Fibroblast of mammary gland (primary cell): ENCODE measurements at regions not wholly inside any gene's neighbourhood (a gene's known extent, or its start where the extent isn't known, plus 50 kb on each side); places are given as distances from the start of the nearest gene placed in this dataset.

ENCODE experiments used
- DNase-seq: peaks from one replicate; pipeline ENCODE4 v3.0.0-alpha.2; 2010; ENCODE audit warnings: low read depth
- H3K4me3 ChIP-seq: 2 replicates; pipeline ENCODE4 v1.5.1; 2011; ENCODE audit warnings: low read depth, mild to moderate bottlenecking, low read length, moderate library complexity; ENCODE audit not compliant: control insufficient read depth
- TF ChIP-seq, protein P1 (sequence below): conservative IDR thresholded peaks from 2 replicates; pipeline ENCODE4 v1.5.1; 2011; ENCODE audit warnings: low read depth, low read length, inconsistent platforms; ENCODE audit not compliant: control insufficient read depth, insufficient read depth

- TF ChIP-seq, protein P1, sequence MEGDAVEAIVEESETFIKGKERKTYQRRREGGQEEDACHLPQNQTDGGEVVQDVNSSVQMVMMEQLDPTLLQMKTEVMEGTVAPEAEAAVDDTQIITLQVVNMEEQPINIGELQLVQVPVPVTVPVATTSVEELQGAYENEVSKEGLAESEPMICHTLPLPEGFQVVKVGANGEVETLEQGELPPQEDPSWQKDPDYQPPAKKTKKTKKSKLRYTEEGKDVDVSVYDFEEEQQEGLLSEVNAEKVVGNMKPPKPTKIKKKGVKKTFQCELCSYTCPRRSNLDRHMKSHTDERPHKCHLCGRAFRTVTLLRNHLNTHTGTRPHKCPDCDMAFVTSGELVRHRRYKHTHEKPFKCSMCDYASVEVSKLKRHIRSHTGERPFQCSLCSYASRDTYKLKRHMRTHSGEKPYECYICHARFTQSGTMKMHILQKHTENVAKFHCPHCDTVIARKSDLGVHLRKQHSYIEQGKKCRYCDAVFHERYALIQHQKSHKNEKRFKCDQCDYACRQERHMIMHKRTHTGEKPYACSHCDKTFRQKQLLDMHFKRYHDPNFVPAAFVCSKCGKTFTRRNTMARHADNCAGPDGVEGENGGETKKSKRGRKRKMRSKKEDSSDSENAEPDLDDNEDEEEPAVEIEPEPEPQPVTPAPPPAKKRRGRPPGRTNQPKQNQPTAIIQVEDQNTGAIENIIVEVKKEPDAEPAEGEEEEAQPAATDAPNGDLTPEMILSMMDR: no peak
- no peak for DNase-seq
- no peak overlapping the region for H3K4me3 ChIP-seq
These were observed 975.6 kb downstream of the BRD1 start for GRCh38 chr22:48851933-48852549.

DNA sequence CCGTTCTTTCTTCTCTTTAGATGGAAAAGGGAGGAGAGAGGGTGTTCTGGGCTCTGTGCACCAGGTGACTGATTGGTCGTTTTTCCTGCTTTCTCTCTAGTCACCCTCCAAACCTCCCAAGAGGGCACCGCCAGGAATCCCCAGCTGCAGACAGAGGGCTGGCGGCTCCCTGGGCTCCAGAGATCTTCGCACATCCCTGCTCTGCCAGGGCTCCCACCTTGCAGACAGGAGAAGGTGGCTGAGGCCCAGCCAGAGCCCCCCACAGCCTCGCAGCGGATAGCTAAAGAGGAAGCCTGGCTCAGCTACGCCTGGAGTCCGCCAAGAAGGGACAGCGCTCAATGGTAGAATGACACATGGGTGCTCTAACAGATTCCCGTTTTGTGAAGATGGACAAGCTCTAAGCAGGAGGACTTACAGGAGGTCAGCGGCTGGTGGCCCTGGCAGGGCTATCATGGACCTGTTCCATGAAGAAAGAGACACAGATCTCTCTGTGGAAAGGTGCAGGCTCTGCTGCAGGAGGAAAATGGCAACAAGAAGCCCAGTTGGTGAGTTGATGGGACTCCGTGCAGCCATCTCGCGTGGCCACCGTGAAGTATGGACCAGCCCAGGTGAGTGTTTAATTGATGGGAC is 976.9 kb downstream of the BRD1 start:
- TF ChIP-seq, protein P1: no peak
- DNase-seq: no peak
- H3K4me3 ChIP-seq: no peak overlapping the region

DNA sequence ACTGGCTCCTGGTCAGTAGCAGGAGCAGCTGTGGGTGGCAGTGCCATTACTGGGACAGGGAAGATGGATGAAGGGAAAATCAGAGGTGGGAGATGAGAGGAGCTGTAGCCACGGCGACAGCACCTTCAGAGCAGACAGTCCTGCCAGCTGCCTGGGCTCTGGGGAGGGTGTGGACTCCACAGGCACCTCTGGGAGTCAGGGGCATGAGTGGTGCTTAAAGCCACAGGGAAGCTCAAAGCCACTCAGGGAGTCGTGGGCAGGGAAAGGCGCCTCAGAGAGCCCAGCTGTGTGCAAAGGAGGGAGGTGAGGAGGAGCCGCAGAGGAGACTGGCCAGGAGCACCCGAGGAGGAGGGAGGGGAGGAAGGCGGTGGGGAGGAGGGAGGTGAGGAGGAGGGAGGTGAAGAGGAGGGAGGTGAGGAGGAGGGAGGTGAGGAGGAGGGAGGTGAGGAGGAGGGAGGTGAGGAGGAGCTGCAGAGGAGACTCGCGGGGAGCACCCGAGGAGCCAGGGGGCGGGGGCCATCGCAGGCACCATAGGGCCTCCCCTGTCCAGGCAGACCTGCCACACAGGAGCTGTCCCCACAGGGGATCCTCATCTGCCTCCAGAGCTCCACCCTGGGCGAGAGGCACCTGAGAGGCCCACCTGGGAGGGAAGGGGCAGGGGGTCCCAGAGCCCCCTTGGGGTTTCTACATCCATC is 977.6 kb downstream of the BRD1 start:
- no peak overlapping the region for H3K4me3 ChIP-seq
- DNase-seq: no peak
- TF ChIP-seq, protein P1: no peak

- DNase-seq: no peak
- TF ChIP-seq, protein P1: no peak
- no peak overlapping the region for H3K4me3 ChIP-seq
These were observed 978.3 kb downstream of the BRD1 start for GRCh38 chr22:48849219-48849912.

- DNase-seq: no peak
- TF ChIP-seq, protein P1: no peak
- no peak overlapping the region for H3K4me3 ChIP-seq
These were observed 981.5 kb downstream of the BRD1 start for GRCh38 chr22:48846200-48846599.

GRCh38 chr22:48845356-48845936 is 982.2 kb downstream of the BRD1 start:
- TF ChIP-seq, protein P1: no peak
- no peak overlapping the region for H3K4me3 ChIP-seq
- DNase-seq: no peak
